Fibroblast of skin of left biceps (primary cell): ENCODE measurements at regions not wholly inside any gene's neighbourhood (a gene's known extent, or its start where the extent isn't known, plus 50 kb on each side); places are given as distances from the start of the nearest gene placed in this dataset.
A peak's percentile ranks its signal among the peaks of the same experiment; 100 is the strongest.
"Not testable (repeated sequence)": the region's sequence is repeated elsewhere in the genome, so short reads cannot be mapped to it uniquely, and the experiment has no call there.

ENCODE experiments used
- DNase-seq, 2 experiments: peaks; one replicate each; pipeline ENCODE4 v3.0.0-alpha.2; 2013; ENCODE audit warnings: low read depth in 2 of 2

- no peak for DNase-seq
Measured at GRCh38 chr14:44453433-44454171, 53.5 kb downstream of the FSCB start.

DNA sequence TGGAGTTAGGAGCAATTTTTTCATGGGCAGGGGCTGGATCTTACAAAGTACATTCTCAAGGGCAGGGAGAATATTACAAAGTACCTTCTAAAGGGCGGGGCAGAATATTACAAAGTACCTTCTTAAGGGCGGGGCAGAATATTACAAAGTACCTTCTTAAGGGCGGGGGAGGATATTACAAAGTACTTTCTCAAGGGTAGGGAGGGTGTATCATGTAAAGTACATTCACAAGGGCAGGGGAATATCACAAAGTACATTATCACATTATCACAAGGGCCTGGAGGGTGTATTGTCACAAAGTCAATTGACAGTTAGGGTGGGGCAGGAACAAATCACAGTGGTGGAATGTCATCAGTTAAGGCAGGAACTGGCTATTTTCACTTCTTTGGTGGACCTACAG is 56.9 kb downstream of the FSCB start:
- not testable (repeated sequence) for DNase-seq

- no peak for DNase-seq
Measured at GRCh38 chr14:44449680-44450079, 57.4 kb downstream of the FSCB start.

DNA sequence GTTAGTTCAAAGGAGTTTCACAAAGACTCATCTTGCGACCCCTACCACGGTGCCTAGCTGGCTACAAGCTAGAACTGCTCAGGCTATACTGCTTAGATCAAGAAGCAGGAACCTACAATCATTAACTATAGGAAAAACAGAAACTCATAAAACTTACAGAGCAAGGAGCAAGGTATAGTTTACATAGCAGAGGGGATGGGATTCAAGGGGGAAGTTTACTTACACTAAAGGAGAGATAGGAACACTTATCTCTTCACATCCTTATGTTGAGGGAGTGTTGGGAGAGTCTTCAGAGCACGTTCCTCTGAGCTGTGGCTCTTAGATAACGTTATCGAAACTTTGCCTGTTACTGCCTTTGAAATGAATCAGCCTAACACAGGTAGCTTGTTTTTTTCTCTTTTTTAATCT is 58.1 kb downstream of the FSCB start:
- no peak for DNase-seq

- no peak for DNase-seq
Measured at GRCh38 chr14:44446965-44447364, 60.1 kb downstream of the FSCB start.

DNA sequence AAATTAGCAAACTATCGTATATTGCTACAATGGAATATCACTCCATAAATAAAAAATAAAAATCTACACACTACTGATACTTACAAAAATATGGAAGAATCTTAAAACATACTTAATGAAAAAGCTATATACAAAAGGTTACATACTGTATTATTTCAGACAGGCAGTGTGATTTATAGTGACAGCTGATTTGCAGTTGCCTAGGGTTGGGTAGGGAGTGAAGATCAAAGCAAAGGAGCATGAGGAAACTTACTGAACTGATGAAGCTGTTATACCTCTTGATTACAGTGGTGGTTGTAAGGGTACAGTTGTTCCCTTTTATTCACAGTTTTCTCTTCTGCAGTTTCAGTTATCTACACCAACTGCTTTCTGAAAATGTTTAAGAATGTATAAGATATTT is 62.6 kb downstream of the FSCB start:
- DNase-seq: no peak

DNA sequence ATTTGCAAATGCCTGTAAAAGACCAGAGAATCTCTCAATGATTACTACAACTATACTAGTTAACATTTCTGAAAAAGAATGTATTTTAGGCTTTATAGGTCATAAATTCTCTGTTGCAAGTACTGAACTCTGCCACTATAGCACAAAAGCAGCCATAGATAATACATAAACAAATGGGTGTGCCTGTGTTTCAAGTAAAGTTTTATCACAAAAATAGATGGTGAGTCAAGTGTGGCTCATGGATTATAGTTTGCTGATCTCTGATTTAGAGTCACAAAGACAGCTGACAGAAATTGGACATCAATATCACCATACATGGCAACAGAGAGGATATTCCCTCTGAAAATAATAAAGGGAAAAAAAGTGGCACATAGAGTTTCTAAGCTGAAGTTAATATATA is 68.1 kb downstream of the FSCB start:
- no peak for DNase-seq

- no peak for DNase-seq
Measured at GRCh38 chr14:44438221-44438620, 68.9 kb downstream of the FSCB start.

GRCh38 chr14:44436458-44436857 is 70.6 kb downstream of the FSCB start:
- DNase-seq: no peak

DNA sequence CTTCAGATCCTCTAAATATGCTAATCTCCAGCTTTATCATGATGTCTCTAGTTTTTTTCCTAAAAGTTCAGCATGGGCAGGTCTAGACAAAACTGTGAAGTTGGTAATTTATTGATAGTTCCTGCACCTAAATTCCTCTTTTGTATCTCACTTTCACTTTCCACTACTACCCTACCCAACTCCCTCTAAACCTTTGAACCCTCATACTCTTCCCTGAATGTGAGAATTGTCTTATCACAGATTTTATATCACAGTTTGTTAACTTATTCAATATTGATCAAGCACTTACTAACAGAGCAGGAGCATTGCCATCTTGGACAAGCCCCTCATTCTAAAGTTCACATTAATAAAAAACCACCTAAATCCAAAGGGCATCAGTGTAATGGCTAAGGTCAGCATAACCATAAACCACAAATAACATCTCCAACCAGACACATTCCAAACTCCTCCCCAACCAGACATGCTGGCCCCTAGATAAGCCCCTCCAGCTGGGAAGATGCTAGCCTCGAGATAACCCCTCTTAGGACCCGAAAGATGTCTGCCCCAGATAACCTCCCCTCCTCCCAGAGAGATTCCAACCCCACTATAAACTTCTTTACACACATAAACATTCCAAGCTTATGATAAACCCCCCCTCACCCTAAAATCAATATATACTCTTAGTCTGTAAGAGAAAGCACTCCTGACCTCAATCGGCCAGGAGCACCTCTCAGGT is 78.7 kb downstream of the FSCB start:
- no peak for DNase-seq

DNA sequence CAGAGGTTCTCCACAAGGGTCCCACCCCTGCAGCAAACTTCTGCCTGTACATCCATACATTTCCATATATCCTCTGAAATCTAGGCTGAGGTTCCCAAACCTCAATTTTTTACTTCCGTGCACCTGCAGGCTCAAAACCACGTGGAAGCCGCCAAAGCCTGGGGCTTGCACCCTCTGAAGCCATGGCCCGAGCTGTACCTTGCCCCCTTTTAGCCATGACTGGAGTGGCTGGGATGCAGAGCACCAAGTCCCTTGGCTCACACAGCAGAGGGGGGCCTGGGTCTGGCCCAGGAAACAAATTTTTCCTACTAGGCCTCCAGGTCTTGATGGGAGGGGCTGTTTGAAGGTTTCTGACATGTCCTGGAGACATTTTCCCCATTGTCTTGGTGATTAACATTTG is 84.4 kb downstream of the FSCB start:
- DNase-seq: no peak

- peak in 1 of 2 experiments; percentile 4 for DNase-seq
Measured at GRCh38 chr14:44420226-44420625, 86.9 kb downstream of the FSCB start.

DNA sequence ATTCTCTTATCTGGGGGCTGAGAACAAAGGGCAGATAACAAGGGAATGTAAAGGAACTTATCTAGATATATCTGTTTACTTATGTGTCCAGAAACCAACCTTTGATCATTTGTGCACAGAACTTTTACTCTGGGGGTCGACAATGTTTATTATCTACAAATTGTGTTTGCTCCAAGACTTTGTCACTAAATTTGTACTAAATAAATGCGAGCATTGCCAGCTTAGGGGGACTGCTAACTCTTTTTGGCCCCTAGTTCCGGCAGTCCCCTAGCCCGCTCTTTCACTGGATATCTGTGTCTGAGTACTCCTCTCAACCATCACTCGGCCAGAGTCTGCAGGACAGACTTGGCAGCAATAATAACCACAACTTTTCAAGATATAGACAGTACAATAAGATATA is 88.2 kb downstream of the FSCB start:
- DNase-seq: no peak

- no peak for DNase-seq
Measured at GRCh38 chr14:44417809-44418208, 89.3 kb downstream of the FSCB start.

DNA sequence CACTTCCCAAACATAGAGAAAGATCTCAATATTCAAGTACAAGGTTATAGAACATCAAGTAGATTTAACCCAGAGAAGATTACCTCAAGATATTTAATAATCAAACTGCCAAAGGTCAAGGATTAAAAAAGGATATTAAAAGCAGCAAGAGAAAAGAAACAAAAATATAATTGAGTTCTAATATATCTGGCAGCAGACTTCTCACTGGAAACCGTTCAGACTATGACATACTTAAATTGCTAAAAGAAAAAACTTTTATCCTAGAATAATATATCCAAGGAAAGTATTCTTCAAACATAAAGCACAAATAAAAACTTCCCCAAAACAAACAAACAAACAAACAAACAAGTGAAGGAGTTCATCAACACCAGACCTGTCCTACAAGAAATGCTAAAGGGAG is 92.4 kb downstream of the FSCB start:
- no peak for DNase-seq

- DNase-seq: no peak
Measured at GRCh38 chr14:44412858-44413569, 94.1 kb downstream of the FSCB start.

DNA sequence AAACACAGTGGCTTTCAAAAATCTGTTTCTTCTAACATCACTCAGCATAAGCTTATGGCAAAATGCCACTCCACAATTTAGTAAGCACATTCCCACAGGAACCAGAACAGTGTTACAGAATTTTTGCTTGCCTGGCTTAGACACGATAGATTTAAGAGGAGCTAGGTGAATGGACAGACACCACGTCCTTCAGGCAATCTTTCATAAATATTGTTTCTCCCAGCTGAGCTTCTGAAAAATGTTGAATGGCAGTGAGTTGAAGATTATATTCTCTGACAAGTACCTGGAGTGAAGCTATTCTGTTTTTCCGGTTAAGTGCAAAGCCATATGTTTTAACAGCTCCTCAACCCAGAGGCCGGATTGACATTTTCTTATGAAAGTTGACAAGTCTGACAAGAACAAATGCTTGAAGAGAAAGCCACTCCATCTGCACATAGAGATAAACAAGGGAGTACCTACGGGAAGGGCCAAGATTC is 102.0 kb downstream of the FSCB start:
- DNase-seq: no peak

- DNase-seq: no peak
Measured at GRCh38 chr14:44404599-44404998, 102.5 kb downstream of the FSCB start.

DNA sequence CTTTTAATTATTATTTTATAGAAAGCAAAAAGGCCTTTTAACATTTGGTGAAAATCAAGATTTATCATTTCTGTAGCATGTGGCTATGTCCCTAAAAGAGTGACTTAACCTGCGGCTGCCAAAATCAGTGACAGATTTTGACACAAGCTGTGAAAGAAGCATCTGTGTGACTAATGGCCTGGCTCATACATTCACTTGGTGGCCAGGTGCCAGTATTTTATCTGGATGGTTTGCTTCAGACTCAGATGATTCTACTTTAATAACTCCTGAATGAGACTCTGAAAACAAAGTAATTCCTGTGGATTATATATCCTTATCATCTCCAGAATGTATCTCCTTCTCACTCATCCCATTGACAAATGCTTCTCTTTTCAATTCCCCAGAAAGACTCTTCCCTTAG is 103.0 kb downstream of the FSCB start:
- no peak for DNase-seq

- DNase-seq: no peak
Measured at GRCh38 chr14:44403193-44403592, 103.9 kb downstream of the FSCB start.

- no peak for DNase-seq
Measured at GRCh38 chr14:44396226-44396625, 110.9 kb downstream of the FSCB start.

GRCh38 chr14:44392984-44393383 is 114.1 kb downstream of the FSCB start:
- DNase-seq: no peak

DNA sequence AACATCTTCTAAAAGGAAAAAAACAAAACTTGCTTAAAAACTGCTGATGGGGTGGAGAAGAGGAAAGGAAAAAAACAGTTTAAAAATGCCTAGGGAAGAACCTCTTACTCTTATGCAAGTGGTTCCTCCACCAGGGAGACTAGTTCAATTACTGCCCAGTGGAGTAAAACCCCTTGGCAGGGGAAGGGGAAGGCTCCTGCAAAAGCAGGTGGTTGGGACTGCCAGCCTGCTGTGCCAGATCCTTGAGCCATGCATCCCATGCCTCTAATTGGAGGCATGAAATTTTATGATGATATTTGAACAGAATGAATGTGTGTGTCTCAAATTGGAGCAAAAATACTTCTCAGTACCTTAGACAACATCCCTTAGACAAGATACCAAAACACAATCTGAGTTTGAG is 118.8 kb downstream of the FSCB start:
- DNase-seq: no peak
